GM12872 (cell line): ENCODE measurements at regions not wholly inside any gene's neighbourhood (a gene's known extent, or its start where the extent isn't known, plus 50 kb on each side); places are given as distances from the start of the nearest gene placed in this dataset.

Source experiments
- CTCF ChIP-seq: IDR thresholded peaks from 3 replicates; pipeline ENCODE4 v1.5.1; 2011; ENCODE audit warnings: low read depth, mild to moderate bottlenecking, low read length, moderate library complexity; ENCODE audit not compliant: insufficient read depth

GRCh38 chr5:56409331-56410190, 176.4 kb upstream of the ANKRD55 start:
- no peak for TF ChIP-seq CTCF

- no peak for TF ChIP-seq CTCF
Observed at GRCh38 chr5:56406838-56407237, 173.7 kb upstream of the ANKRD55 start.

GRCh38 chr5:56406221-56406620, 173.1 kb upstream of the ANKRD55 start:
- no peak for TF ChIP-seq CTCF

GRCh38 chr5:56405116-56405908, 172.2 kb upstream of the ANKRD55 start:
- no peak for TF ChIP-seq CTCF

- no peak for TF ChIP-seq CTCF
Observed at GRCh38 chr5:56402266-56403220, 169.4 kb upstream of the ANKRD55 start.

GRCh38 chr5:56396634-56397033, 163.5 kb upstream of the ANKRD55 start:
- TF ChIP-seq CTCF = no peak
